HL-60 (cell line): ENCODE measurements at regions not wholly inside any gene's neighbourhood (a gene's known extent, or its start where the extent isn't known, plus 50 kb on each side); places are given as distances from the start of the nearest gene placed in this dataset.

Experiments used
- GABPA ChIP-seq: IDR thresholded peaks from 2 replicates; pipeline ENCODE4 v1.6.1; 2012; ENCODE audit warnings: low read depth
- TF ChIP-seq, protein P1 (sequence below): IDR thresholded peaks from 2 replicates; pipeline ENCODE4 v1.6.1; 2012; ENCODE audit warnings: low read depth; ENCODE audit not compliant: insufficient replicate concordance
- TF ChIP-seq, protein P2 (sequence below): IDR thresholded peaks from one replicate; pipeline ENCODE4 v1.5.1; 2011; ENCODE audit warnings: low read length, control low read depth, inconsistent platforms; ENCODE audit not compliant: insufficient read depth

DNA sequence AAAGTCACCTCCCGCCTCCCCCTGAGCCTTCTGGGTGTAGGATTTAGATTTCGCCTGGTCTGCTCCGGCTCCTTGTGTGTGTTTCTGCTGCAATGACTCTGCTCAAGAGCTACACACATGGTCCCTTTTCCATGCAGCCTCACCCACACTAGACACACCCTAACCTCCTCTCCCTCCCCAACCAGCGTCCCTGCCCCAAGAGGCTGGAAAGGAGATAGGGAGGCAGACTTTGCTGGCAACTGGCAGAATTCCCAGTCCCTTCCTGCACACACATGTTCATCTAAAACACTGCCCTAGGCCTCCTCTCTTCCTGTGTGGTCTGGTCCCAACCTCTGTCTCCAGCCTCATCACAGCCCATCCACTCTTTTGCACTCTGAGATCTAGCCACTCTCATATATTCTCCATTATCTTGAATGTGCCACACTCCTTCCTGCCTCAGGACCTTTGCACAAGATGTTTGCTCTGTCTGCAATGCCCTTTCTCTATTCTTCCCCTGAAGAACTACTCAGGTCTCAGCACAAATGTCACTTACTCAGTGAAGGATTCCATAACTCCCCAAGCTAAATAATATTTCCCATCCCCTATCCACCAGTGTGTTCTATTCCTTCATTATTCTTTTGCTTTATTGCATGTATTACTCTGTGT lies 253.8 kb downstream of the CDK5RAP2 start:
- TF ChIP-seq, protein P1, sequence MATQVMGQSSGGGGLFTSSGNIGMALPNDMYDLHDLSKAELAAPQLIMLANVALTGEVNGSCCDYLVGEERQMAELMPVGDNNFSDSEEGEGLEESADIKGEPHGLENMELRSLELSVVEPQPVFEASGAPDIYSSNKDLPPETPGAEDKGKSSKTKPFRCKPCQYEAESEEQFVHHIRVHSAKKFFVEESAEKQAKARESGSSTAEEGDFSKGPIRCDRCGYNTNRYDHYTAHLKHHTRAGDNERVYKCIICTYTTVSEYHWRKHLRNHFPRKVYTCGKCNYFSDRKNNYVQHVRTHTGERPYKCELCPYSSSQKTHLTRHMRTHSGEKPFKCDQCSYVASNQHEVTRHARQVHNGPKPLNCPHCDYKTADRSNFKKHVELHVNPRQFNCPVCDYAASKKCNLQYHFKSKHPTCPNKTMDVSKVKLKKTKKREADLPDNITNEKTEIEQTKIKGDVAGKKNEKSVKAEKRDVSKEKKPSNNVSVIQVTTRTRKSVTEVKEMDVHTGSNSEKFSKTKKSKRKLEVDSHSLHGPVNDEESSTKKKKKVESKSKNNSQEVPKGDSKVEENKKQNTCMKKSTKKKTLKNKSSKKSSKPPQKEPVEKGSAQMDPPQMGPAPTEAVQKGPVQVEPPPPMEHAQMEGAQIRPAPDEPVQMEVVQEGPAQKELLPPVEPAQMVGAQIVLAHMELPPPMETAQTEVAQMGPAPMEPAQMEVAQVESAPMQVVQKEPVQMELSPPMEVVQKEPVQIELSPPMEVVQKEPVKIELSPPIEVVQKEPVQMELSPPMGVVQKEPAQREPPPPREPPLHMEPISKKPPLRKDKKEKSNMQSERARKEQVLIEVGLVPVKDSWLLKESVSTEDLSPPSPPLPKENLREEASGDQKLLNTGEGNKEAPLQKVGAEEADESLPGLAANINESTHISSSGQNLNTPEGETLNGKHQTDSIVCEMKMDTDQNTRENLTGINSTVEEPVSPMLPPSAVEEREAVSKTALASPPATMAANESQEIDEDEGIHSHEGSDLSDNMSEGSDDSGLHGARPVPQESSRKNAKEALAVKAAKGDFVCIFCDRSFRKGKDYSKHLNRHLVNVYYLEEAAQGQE, result no peak
- TF ChIP-seq, protein P2, sequence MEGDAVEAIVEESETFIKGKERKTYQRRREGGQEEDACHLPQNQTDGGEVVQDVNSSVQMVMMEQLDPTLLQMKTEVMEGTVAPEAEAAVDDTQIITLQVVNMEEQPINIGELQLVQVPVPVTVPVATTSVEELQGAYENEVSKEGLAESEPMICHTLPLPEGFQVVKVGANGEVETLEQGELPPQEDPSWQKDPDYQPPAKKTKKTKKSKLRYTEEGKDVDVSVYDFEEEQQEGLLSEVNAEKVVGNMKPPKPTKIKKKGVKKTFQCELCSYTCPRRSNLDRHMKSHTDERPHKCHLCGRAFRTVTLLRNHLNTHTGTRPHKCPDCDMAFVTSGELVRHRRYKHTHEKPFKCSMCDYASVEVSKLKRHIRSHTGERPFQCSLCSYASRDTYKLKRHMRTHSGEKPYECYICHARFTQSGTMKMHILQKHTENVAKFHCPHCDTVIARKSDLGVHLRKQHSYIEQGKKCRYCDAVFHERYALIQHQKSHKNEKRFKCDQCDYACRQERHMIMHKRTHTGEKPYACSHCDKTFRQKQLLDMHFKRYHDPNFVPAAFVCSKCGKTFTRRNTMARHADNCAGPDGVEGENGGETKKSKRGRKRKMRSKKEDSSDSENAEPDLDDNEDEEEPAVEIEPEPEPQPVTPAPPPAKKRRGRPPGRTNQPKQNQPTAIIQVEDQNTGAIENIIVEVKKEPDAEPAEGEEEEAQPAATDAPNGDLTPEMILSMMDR, result no peak
- no peak for TF ChIP-seq GABPA
